SK-N-SH (cell line): ENCODE measurements at regions not wholly inside any gene's neighbourhood (a gene's known extent, or its start where the extent isn't known, plus 50 kb on each side); places are given as distances from the start of the nearest gene placed in this dataset.

Source experiments
- CTCF ChIA-PET: fragments of 300-600, 350-600 bp; formaldehyde crosslinking; extraction: SDS; loops from one replicate; lab custom pipeline; 2021; lab: Yijun Ruan, JAX
- POLR2A ChIA-PET: fragments of 350-600 bp; sonication (Branson Sonifier 250); formaldehyde crosslinking; extraction: SDS; loops from one replicate; lab custom pipeline; 2020; ENCODE audit warnings: antibody characterized with exemption, inconsistent platforms; lab: Yijun Ruan, JAX
- DNase-seq: peaks from one replicate; pipeline ENCODE4 v3.0.0; 2012
- H2AFZ ChIP-seq: fragments of 200-600 bp; sonication (generic); 2 replicates; pipeline ENCODE4 v1.8.1; 2016; ENCODE audit warnings: antibody characterized with exemption, mild to moderate bottlenecking, low read depth
- H3F3A ChIP-seq: fragments of 200-600 bp; sonication (generic); replicated peaks from 2 replicates; pipeline ENCODE3; 2016; ENCODE audit warnings: antibody characterized with exemption, mild to moderate bottlenecking; ENCODE audit not compliant: insufficient read depth
- H3K27ac ChIP-seq, 2 experiments: fragments of 200-500 bp in 1 of 2; fragments of 200-600 bp in 1 of 2; sonication (Bioruptor generic) in 1 of 2; sonication (generic), shearing (Covaris generic) in 1 of 2; 2 replicates each; pipeline versions ENCODE4 v1.5.1 to v1.6.1; 2014 to 2016; ENCODE audit warnings: low read depth in 2 of 2, inconsistent platforms in 1 of 2, low read length in 1 of 2, mild to moderate bottlenecking in 1 of 2, mixed read lengths in 1 of 2
- H3K27me3 ChIP-seq: fragments of 200-600 bp; sonication (generic), shearing (Covaris generic); 2 replicates; pipeline ENCODE4 v1.6.1; 2016; ENCODE audit warnings: mixed run types; ENCODE audit not compliant: insufficient read depth
- H3K36me3 ChIP-seq, 2 experiments: fragments of 200-500 bp in 1 of 2; fragments of 200-600 bp in 1 of 2; sonication (Bioruptor generic) in 1 of 2; sonication (generic) in 1 of 2; replicated peaks in 1 of 2; 2 replicates each; pipeline versions ENCODE3 to v1.5.1; 2014 to 2016; ENCODE audit warnings: low read length in 1 of 2, mild to moderate bottlenecking in 1 of 2; ENCODE audit not compliant: insufficient read depth in 2 of 2, control insufficient read depth in 1 of 2
- H3K4me1 ChIP-seq, 2 experiments: fragments of 200-500 bp in 1 of 2; fragments of 200-600 bp in 1 of 2; sonication (Bioruptor generic) in 1 of 2; sonication (generic), shearing (Covaris generic) in 1 of 2; 2 replicates each; pipeline versions ENCODE4 v1.5.1 to v1.6.1; 2014 to 2016; ENCODE audit warnings: low read depth in 1 of 2, low read length in 1 of 2, mixed run types in 1 of 2; ENCODE audit not compliant: insufficient read depth in 2 of 2, control insufficient read depth in 1 of 2
- H3K4me2 ChIP-seq: fragments of 200-600 bp; sonication (generic), shearing (Covaris generic); 2 replicates; pipeline ENCODE4 v1.6.1; 2017; ENCODE audit warnings: mixed run types
- H3K4me3 ChIP-seq, 2 experiments: fragments of 200-500 bp in 1 of 2; fragments of 200-600 bp in 1 of 2; sonication (Bioruptor generic) in 1 of 2; sonication (generic), shearing (Covaris generic) in 1 of 2; 2 replicates each; pipeline versions ENCODE4 v1.5.1 to v1.8.1; 2014 to 2016; ENCODE audit warnings: low read depth in 2 of 2, inconsistent platforms in 1 of 2, low read length in 1 of 2, mild to moderate bottlenecking in 1 of 2, mixed read lengths in 1 of 2, moderate library complexity in 1 of 2
- H3K79me2 ChIP-seq: fragments of 200-600 bp; sonication (generic); 2 replicates; pipeline ENCODE4 v1.8.1; 2017; ENCODE audit warnings: mild to moderate bottlenecking; ENCODE audit not compliant: insufficient read depth
- H3K9ac ChIP-seq: fragments of 200-600 bp; sonication (generic); 2 replicates; pipeline ENCODE4 v1.6.1; 2017; ENCODE audit warnings: mixed run types
- H3K9me2 ChIP-seq: fragments of 200-600 bp; sonication (generic); 2 replicates; pipeline ENCODE4 v1.6.1; 2017; ENCODE audit warnings: mixed run types
- H3K9me3 ChIP-seq: fragments of 200-600 bp; sonication (generic); 2 replicates; pipeline ENCODE4 v1.6.1; 2017; ENCODE audit warnings: mixed run types, mild to moderate bottlenecking, moderate library complexity
- H4K20me1 ChIP-seq: fragments of 200-600 bp; sonication (generic); 2 replicates; pipeline ENCODE4 v1.6.1; 2017; ENCODE audit warnings: mild to moderate bottlenecking, mixed run types; ENCODE audit not compliant: insufficient read depth
- CTCF ChIP-seq: fragments of 200-600 bp; sonication (generic); IDR thresholded peaks from 2 replicates; pipeline ENCODE4 v1.6.1; 2017; ENCODE audit warnings: antibody characterized with exemption, mild to moderate bottlenecking, moderate library complexity
- ELF1 ChIP-seq: IDR thresholded peaks from 2 replicates; pipeline ENCODE4 v1.4.0; 2012
- FOXM1 ChIP-seq: IDR thresholded peaks from 2 replicates; pipeline ENCODE4 v1.4.0; 2012; ENCODE audit warnings: low read depth, mild to moderate bottlenecking
- GATA2 ChIP-seq: sonication (generic); formaldehyde crosslinking; IDR thresholded peaks from 2 replicates; pipeline ENCODE4 v1.5.0; 2020; ENCODE audit warnings: mild to moderate bottlenecking, missing genetic modification reagents
- NRF1 ChIP-seq: IDR thresholded peaks from 2 replicates; pipeline ENCODE4 v1.6.1; 2012; ENCODE audit warnings: low read depth, mild to moderate bottlenecking, low read length
- PBX3 ChIP-seq: IDR thresholded peaks from 2 replicates; pipeline ENCODE4; 2012
- RFX5 ChIP-seq: IDR thresholded peaks from 2 replicates; pipeline ENCODE4 v1.6.1; 2012; ENCODE audit warnings: mild to moderate bottlenecking, improper control_type of control experiment, low read length
- SMC3 ChIP-seq: IDR thresholded peaks from 2 replicates; pipeline ENCODE4 v1.6.1; 2012; ENCODE audit warnings: low read depth, low read length, improper control_type of control experiment
- TAF1 ChIP-seq: IDR thresholded peaks from 2 replicates; pipeline ENCODE4 v1.6.1; 2012; ENCODE audit warnings: low read depth, mild to moderate bottlenecking, low read length, moderate library complexity, borderline replicate concordance
- TEAD4 ChIP-seq: IDR thresholded peaks from 2 replicates; pipeline ENCODE4 v1.4.0; 2012; ENCODE audit warnings: mild to moderate bottlenecking, borderline replicate concordance; ENCODE audit not compliant: insufficient read depth
- USF1 ChIP-seq: IDR thresholded peaks from 2 replicates; pipeline ENCODE4 v1.4.0; 2012; ENCODE audit warnings: low read depth, borderline replicate concordance
- USF2 ChIP-seq: fragments of 150-350 bp; IDR thresholded peaks from 2 replicates; pipeline ENCODE4 v1.6.1; 2017; ENCODE audit warnings: antibody characterized with exemption, low read length, low read depth, borderline replicate concordance
- WGBS: methylation state at CpG from one replicate; pipeline ENCODE4 v1.1.6; 2017; ENCODE audit warnings: low lambda C conversion rate; 5-methylcytosine and 5-hydroxymethylcytosine counted together

GRCh38 chr3:153338487-153338886 is 176.5 kb downstream of the RAP2B start:
- Histone ChIP-seq H3K79me2 (no peaks in the 10 kb centered on the region), H3K9ac (no peak overlapping the region), H3F3A (no peaks in the 10 kb centered on the region), H2AFZ (no peak overlapping the region), H3K9me3 (no peaks in the 10 kb centered on the region), H3K4me2 (no peak overlapping the region), H4K20me1 (no peaks in the 10 kb centered on the region), H3K27me3 (no peaks in the 10 kb centered on the region), H3K4me1 (no peaks in the 10 kb centered on the region; a peak in 1 of 4 replicates), H3K27ac (no peak overlapping the region), H3K4me3 (no peak overlapping the region), H3K9me2 (no peaks in the 10 kb centered on the region), H3K36me3 (no peaks in the 10 kb centered on the region)
- TF ChIP-seq NRF1, result no peak
- TF ChIP-seq USF2, result no peak
- TF ChIP-seq USF1, result no peak
- TF ChIP-seq ELF1, result no peak
- no peak for TF ChIP-seq GATA2 (CRISPR knock-in tag)
- no peak for TF ChIP-seq CTCF
- no peak for TF ChIP-seq TEAD4
- no peak for TF ChIP-seq PBX3
- CTCF ChIA-PET, result no interaction called here
- POLR2A ChIA-PET, result no interaction called here
- 47% methylated on average over 3 of the region's 3 CpGs for WGBS
- DNase-seq, result no peak

- H3F3A ChIP-seq, result no peaks in the 10 kb centered on the region
- no peak for TF ChIP-seq TAF1
- TF ChIP-seq GATA2 (CRISPR knock-in tag), result no peak
- TF ChIP-seq RFX5, result no peak
- no peak for TF ChIP-seq CTCF
- no peak for TF ChIP-seq FOXM1
- no peak for TF ChIP-seq USF1
- TF ChIP-seq SMC3, result no peak
- TF ChIP-seq TEAD4, result no peak
- no peak for TF ChIP-seq ELF1
- TF ChIP-seq, all 33 proteins: peak for 0
- Histone ChIP-seq H3K36me3 (no peaks in the 10 kb centered on the region), H2AFZ (no peak overlapping the region), H3K4me2 (no peak overlapping the region), H3K4me3 (no peak overlapping the region), H3K79me2 (no peaks in the 10 kb centered on the region), H3K4me1 (no peaks in the 10 kb centered on the region; a peak in 1 of 4 replicates), H3K27me3 (no peaks in the 10 kb centered on the region), H3K9me3 (no peaks in the 10 kb centered on the region), H3K9me2 (no peaks in the 10 kb centered on the region), H3K9ac (no peak overlapping the region), H4K20me1 (no peaks in the 10 kb centered on the region), H3K27ac (no peak overlapping the region)
- CTCF ChIA-PET, result no interaction called here
- POLR2A ChIA-PET, result no interaction called here
- DNase-seq, result no peak
Observed at GRCh38 chr3:153339065-153339464, 177.0 kb downstream of the RAP2B start.
